Liver (tissue), 7 donors: ENCODE measurements at regions not wholly inside any gene's neighbourhood (a gene's known extent, or its start where the extent isn't known, plus 50 kb on each side); places are given as distances from the start of the nearest gene placed in this dataset.

ENCODE experiments used
- DNase-seq: peaks from one replicate; pipeline ENCODE4 v3.0.0-alpha.2; 2017; ENCODE audit warnings: low spot score
- H3K27ac ChIP-seq, 2 donors: one replicate each; pipeline ENCODE4 v1.7.0; 2013; ENCODE audit warnings: inconsistent platforms in 2 of 2, low read length in 2 of 2, control low read depth in 1 of 2, low read depth in 1 of 2, mild to moderate bottlenecking in 1 of 2
- H3K27me3 ChIP-seq, 4 donors: one replicate each; pipeline versions ENCODE4 v1.6.1 to v1.7.0; 2013; ENCODE audit warnings: low read length in 3 of 4, inconsistent platforms in 1 of 4, mild to moderate bottlenecking in 1 of 4, moderate library complexity in 1 of 4; ENCODE audit not compliant: control insufficient read depth in 4 of 4, insufficient read depth in 4 of 4
- H3K36me3 ChIP-seq, 4 donors: one replicate each; pipeline versions ENCODE4 v1.6.1 to v1.7.0; 2013; ENCODE audit warnings: low read length in 3 of 4, mild to moderate bottlenecking in 3 of 4, low read depth in 1 of 4, moderate library complexity in 1 of 4; ENCODE audit not compliant: control insufficient read depth in 4 of 4, insufficient read depth in 3 of 4
- H3K4me1 ChIP-seq, 4 donors: one replicate each; pipeline versions ENCODE4 v1.6.1 to v1.7.0; 2013; ENCODE audit warnings: low read length in 3 of 4, mild to moderate bottlenecking in 3 of 4, moderate library complexity in 1 of 4; ENCODE audit not compliant: control insufficient read depth in 4 of 4, insufficient read depth in 4 of 4
- H3K4me3 ChIP-seq, 3 donors: one replicate each; pipeline versions ENCODE4 v1.6.1 to v1.7.0; 2013; ENCODE audit warnings: low read length in 3 of 3, control low read depth in 1 of 3, low read depth in 1 of 3, mild to moderate bottlenecking in 1 of 3
- H3K9ac ChIP-seq, 2 donors: one replicate each; pipeline ENCODE4 v1.7.0; 2013; ENCODE audit warnings: low read length in 2 of 2, mild to moderate bottlenecking in 2 of 2, moderate library complexity in 2 of 2, control low read depth in 1 of 2, low read depth in 1 of 2
- H3K9me3 ChIP-seq, 4 donors: one replicate each; pipeline versions ENCODE4 v1.6.1 to v1.7.0; 2013; ENCODE audit warnings: low read length in 3 of 4; ENCODE audit not compliant: control insufficient read depth in 4 of 4
- FOXA1 ChIP-seq: IDR thresholded peaks from 2 replicates; pipeline ENCODE4 v1.6.1; 2016; ENCODE audit warnings: antibody characterized with exemption
- FOXA2 ChIP-seq: IDR thresholded peaks from 2 replicates; pipeline ENCODE4 v1.6.1; 2016; ENCODE audit warnings: antibody characterized with exemption
- GABPA ChIP-seq, 2 donors: IDR thresholded peaks in 1 of 2; conservative IDR thresholded peaks in 1 of 2; 2 replicates each; pipeline ENCODE4 v1.6.1; 2016; ENCODE audit warnings: antibody characterized with exemption in 2 of 2, mild to moderate bottlenecking in 1 of 2, moderate library complexity in 1 of 2
- HNF4A ChIP-seq, 2 donors: conservative IDR thresholded peaks; 2 replicates each; pipeline ENCODE4 v1.6.1; 2016; ENCODE audit warnings: antibody characterized with exemption in 2 of 2, mild to moderate bottlenecking in 2 of 2
- HNF4G ChIP-seq: IDR thresholded peaks from 2 replicates; pipeline ENCODE4 v1.6.1; 2016; ENCODE audit warnings: antibody characterized with exemption
- JUND ChIP-seq, 2 donors: IDR thresholded peaks; 2 replicates each; pipeline ENCODE4 v1.6.1; 2016; ENCODE audit warnings: antibody characterized with exemption in 2 of 2
- NR2F2 ChIP-seq: IDR thresholded peaks from 2 replicates; pipeline ENCODE4 v1.6.1; 2016; ENCODE audit warnings: antibody characterized with exemption
- RAD21 ChIP-seq, 2 donors: IDR thresholded peaks; 2 replicates each; pipeline ENCODE4 v1.6.1; 2016; ENCODE audit warnings: antibody characterized with exemption in 2 of 2, mild to moderate bottlenecking in 2 of 2
- RXRA ChIP-seq, 2 donors: IDR thresholded peaks; 2 replicates each; pipeline ENCODE4 v1.6.1; 2017 to 2018; ENCODE audit warnings: antibody characterized with exemption in 2 of 2, mild to moderate bottlenecking in 1 of 2
- TAF1 ChIP-seq: conservative IDR thresholded peaks from 2 replicates; pipeline ENCODE4 v1.6.1; 2016; ENCODE audit warnings: antibody characterized with exemption, mild to moderate bottlenecking
- YY1 ChIP-seq: IDR thresholded peaks from 2 replicates; pipeline ENCODE4 v1.6.1; 2016; ENCODE audit warnings: antibody characterized with exemption, mild to moderate bottlenecking
- WGBS: extraction: QIAGEN DNeasy Blood & Tissue Kit; methylation state at CpG from one replicate; pipeline ENCODE4 v1.1.7; 2013; 5-methylcytosine and 5-hydroxymethylcytosine counted together
- TF ChIP-seq, protein P1 (sequence below): IDR thresholded peaks from 2 replicates; pipeline ENCODE4 v1.6.1; 2016; ENCODE audit warnings: antibody characterized with exemption
- TF ChIP-seq, protein P2 (sequence below): IDR thresholded peaks from 2 replicates; pipeline ENCODE4 v1.6.1; 2016; ENCODE audit warnings: antibody characterized with exemption, mild to moderate bottlenecking
- TF ChIP-seq, protein P3 (sequence below): IDR thresholded peaks from 2 replicates; pipeline ENCODE4 v1.6.1; 2016; ENCODE audit warnings: antibody characterized with exemption
- donor health status: healthy.
- donor health status: healthy.
- donor health status: healthy.
- donor health status: healthy.

DNA sequence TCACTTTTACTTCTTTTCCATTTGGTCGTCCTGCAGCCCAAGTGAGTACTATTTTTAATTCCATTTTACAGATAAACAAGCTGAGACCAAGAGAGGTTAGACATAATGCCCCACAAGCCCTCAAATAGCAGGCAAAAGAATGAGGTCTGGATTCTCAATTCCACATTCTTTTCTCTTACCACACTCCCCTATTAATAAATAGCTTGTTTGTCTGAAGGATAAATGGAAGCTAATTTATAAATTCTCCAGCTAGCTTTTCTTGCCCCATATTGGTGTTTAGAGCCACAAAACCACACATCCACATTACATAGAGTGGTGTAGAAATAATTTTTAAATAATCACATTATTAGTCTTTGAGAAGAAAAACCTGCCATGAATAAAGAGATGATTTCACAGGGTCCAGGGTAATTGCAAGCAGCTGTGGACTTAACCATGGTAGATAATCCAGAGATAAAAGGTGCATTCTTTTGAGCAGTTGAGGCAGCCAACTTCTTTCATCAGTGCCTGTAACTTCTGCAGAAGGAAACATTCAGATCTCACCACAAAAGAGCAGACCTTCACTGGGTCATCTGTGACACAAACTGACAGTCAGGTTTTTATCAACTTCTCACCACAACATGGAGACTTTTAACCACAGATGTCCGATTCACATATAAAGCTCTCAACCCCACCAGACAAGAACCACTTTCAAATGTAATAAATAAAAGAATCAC, 313.4 kb upstream of the STT3B start:
- Histone ChIP-seq H3K4me3 (no peak overlapping the region), H3K9ac (no peak overlapping the region), H3K4me1 (no peaks in the 10 kb centered on the region), H3K27me3 (no peaks in the 10 kb centered on the region), H3K9me3 (no peaks in the 10 kb centered on the region), H3K36me3 (no peaks in the 10 kb centered on the region), H3K27ac (no peak overlapping the region)
- WGBS: 70% methylated on average over 2 of the region's 2 CpGs
- no peak for DNase-seq
- TF ChIP-seq RXRA (IDR thresholded peaks at IDR 0.05) (no peak), JUND (IDR thresholded peaks at IDR 0.05) (no peak), HNF4G (no peak), YY1 (no peak), RAD21 (IDR thresholded peaks at IDR 0.05) (no peak), NR2F2 (no peak), HNF4A (conservative IDR thresholded peaks at IDR 0.05) (no peak), GABPA (IDR thresholded peaks at IDR 0.05 in 1 of 2, conservative IDR thresholded peaks at IDR 0.05 in 1 of 2) (no peak), FOXA1 (no peak), FOXA2 (no peak), TAF1 (no peak)
- TF ChIP-seq, protein P1, sequence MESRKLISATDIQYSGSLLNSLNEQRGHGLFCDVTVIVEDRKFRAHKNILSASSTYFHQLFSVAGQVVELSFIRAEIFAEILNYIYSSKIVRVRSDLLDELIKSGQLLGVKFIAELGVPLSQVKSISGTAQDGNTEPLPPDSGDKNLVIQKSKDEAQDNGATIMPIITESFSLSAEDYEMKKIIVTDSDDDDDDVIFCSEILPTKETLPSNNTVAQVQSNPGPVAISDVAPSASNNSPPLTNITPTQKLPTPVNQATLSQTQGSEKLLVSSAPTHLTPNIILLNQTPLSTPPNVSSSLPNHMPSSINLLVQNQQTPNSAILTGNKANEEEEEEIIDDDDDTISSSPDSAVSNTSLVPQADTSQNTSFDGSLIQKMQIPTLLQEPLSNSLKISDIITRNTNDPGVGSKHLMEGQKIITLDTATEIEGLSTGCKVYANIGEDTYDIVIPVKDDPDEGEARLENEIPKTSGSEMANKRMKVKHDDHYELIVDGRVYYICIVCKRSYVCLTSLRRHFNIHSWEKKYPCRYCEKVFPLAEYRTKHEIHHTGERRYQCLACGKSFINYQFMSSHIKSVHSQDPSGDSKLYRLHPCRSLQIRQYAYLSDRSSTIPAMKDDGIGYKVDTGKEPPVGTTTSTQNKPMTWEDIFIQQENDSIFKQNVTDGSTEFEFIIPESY: no peak
- TF ChIP-seq, protein P2, sequence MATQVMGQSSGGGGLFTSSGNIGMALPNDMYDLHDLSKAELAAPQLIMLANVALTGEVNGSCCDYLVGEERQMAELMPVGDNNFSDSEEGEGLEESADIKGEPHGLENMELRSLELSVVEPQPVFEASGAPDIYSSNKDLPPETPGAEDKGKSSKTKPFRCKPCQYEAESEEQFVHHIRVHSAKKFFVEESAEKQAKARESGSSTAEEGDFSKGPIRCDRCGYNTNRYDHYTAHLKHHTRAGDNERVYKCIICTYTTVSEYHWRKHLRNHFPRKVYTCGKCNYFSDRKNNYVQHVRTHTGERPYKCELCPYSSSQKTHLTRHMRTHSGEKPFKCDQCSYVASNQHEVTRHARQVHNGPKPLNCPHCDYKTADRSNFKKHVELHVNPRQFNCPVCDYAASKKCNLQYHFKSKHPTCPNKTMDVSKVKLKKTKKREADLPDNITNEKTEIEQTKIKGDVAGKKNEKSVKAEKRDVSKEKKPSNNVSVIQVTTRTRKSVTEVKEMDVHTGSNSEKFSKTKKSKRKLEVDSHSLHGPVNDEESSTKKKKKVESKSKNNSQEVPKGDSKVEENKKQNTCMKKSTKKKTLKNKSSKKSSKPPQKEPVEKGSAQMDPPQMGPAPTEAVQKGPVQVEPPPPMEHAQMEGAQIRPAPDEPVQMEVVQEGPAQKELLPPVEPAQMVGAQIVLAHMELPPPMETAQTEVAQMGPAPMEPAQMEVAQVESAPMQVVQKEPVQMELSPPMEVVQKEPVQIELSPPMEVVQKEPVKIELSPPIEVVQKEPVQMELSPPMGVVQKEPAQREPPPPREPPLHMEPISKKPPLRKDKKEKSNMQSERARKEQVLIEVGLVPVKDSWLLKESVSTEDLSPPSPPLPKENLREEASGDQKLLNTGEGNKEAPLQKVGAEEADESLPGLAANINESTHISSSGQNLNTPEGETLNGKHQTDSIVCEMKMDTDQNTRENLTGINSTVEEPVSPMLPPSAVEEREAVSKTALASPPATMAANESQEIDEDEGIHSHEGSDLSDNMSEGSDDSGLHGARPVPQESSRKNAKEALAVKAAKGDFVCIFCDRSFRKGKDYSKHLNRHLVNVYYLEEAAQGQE: no peak
- TF ChIP-seq, protein P3, sequence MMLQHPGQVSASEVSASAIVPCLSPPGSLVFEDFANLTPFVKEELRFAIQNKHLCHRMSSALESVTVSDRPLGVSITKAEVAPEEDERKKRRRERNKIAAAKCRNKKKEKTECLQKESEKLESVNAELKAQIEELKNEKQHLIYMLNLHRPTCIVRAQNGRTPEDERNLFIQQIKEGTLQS: no peak

DNA sequence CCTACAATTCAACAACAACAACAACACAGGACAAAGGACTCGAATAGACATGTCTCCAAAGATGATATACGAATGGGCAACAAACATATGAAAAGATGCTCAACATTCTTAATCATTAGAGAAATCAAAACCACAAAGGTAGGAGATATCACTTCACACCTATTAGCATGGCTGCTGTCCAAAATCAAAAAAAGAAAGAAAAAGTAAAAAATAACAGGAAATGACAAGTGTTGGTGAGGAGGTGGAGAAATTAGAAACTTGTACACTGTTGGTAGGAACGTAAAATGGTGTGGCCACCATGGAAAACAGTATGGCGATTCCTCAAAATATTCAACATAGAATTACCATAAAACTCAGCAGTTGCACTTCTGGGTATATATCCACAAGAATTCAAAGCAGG, 312.3 kb upstream of the STT3B start:
- Histone ChIP-seq H3K9me3 (no peaks in the 10 kb centered on the region), H3K27me3 (no peaks in the 10 kb centered on the region), H3K4me3 (no peak overlapping the region), H3K4me1 (no peaks in the 10 kb centered on the region), H3K9ac (no peak overlapping the region), H3K27ac (no peak overlapping the region), H3K36me3 (no peaks in the 10 kb centered on the region)
- TF ChIP-seq HNF4A (conservative IDR thresholded peaks at IDR 0.05) (no peak), JUND (IDR thresholded peaks at IDR 0.05) (no peak), NR2F2 (no peak)
- TF ChIP-seq, protein P2: no peak
- TF ChIP-seq, protein P3: no peak
- DNase-seq: no peak
- 92% methylated on average over 4 of the region's 4 CpGs for WGBS
